GM12878 (cell line): ENCODE measurements at regions not wholly inside any gene's neighbourhood (a gene's known extent, or its start where the extent isn't known, plus 50 kb on each side); places are given as distances from the start of the nearest gene placed in this dataset.

Experiments used
- ATAC-seq: fragments of 200-7000 bp; cut with Tn5 transposase; 3 replicates; pipeline ENCODE4 v1.9.1; 2020; ENCODE audit warnings: mild to moderate bottlenecking, moderate library complexity
- BruUV-seq: library from RNA; stranded (reverse); fragments of 400-500 nt; replicated peaks from 2 replicates; lab custom pipeline; 2021; lab: Mats Ljungman, UMichigan
- CTCF ChIA-PET: fragments of 300-600 bp; sonication (Branson Sonifier 250); formaldehyde crosslinking; extraction: SDS; loops from one replicate; lab custom pipeline; 2021; ENCODE audit warnings: inconsistent platforms; lab: Yijun Ruan, JAX
- POLR2A ChIA-PET: fragments of 350-600 bp; formaldehyde crosslinking; extraction: SDS; loops from one replicate; lab custom pipeline; 2021; ENCODE audit warnings: inconsistent platforms; lab: Charles Lee
- RAD21 ChIA-PET: fragments of 300-600 bp; sonication (Branson Sonifier 250); formaldehyde crosslinking; loops from one replicate; lab custom pipeline; 2023; ENCODE audit warnings: antibody characterized with exemption; ENCODE audit not compliant: unreplicated experiment; lab: Charles Lee
- SMC1A ChIA-PET: fragments of 300-600 bp; sonication (Branson Sonifier 250); formaldehyde crosslinking; loops from one replicate; lab custom pipeline; 2023; ENCODE audit not compliant: unreplicated experiment, uncharacterized antibody; lab: Charles Lee
- DNase-seq: peaks from one replicate; pipeline ENCODE4 v3.0.0-alpha.2; 2011; ENCODE audit warnings: low read depth, low spot score
- FAIRE-seq: peaks from 3 replicates; lab custom pipeline; 2011; peaks lifted over from hg19 to GRCh38; lab: Jason Lieb, UNC
- H2AFZ ChIP-seq: 2 replicates; pipeline ENCODE4 v1.6.0; 2011; ENCODE audit warnings: low read depth, low read length, control low read depth; ENCODE audit not compliant: control insufficient read depth
- H3K27ac ChIP-seq: 2 replicates; pipeline ENCODE4 v1.5.1; 2011; ENCODE audit warnings: control low read depth; ENCODE audit not compliant: control insufficient read depth, insufficient read depth
- H3K27me3 ChIP-seq, 2 experiments: replicated peaks in 1 of 2; 2 replicates each; pipeline versions ENCODE4 v1.6.0 to v1.6.1; 2011; ENCODE audit warnings: low read length in 1 of 2; ENCODE audit not compliant: control insufficient read depth in 2 of 2, insufficient read depth in 2 of 2
- H3K36me3 ChIP-seq, 2 experiments: 2 replicates each; pipeline ENCODE4 v1.5.1; 2011; ENCODE audit warnings: low read length in 1 of 2; ENCODE audit not compliant: control insufficient read depth in 2 of 2, insufficient read depth in 2 of 2
- H3K4me1 ChIP-seq: 2 replicates; pipeline ENCODE4 v1.6.1; 2011; ENCODE audit warnings: mild to moderate bottlenecking, low read length, moderate library complexity, mixed read lengths; ENCODE audit not compliant: control insufficient read depth, insufficient read depth
- H3K4me2 ChIP-seq: 2 replicates; pipeline ENCODE4 v1.6.0; 2011; ENCODE audit warnings: control low read depth; ENCODE audit not compliant: control insufficient read depth, insufficient read depth
- H3K4me3 ChIP-seq: fragments of 200-600 bp; sonication (generic); 2 replicates; pipeline ENCODE4 v1.5.1; 2016
- H3K79me2 ChIP-seq: 2 replicates; pipeline ENCODE4 v1.6.0; 2011; ENCODE audit warnings: low read length; ENCODE audit not compliant: control insufficient read depth, insufficient read depth
- H3K9ac ChIP-seq: 2 replicates; pipeline ENCODE4 v1.8.0; 2011; ENCODE audit warnings: low read length, control low read depth, mixed read lengths; ENCODE audit not compliant: control insufficient read depth, insufficient read depth
- H3K9me3 ChIP-seq: replicated peaks from 3 replicates; pipeline ENCODE4 v1.5.1; 2011; ENCODE audit warnings: mild to moderate bottlenecking, low read length; ENCODE audit not compliant: control insufficient read depth, insufficient read depth
- H4K20me1 ChIP-seq: 2 replicates; pipeline ENCODE4 v1.6.0; 2011; ENCODE audit not compliant: control insufficient read depth, insufficient read depth
- CBFB ChIP-seq: IDR thresholded peaks from 2 replicates; pipeline ENCODE4 v1.6.1; 2016; ENCODE audit warnings: antibody characterized with exemption, low read depth
- DPF2 ChIP-seq: fragments of 450-650 bp; IDR thresholded peaks from 2 replicates; pipeline ENCODE4 v1.6.1; 2017; ENCODE audit warnings: mild to moderate bottlenecking
- E2F8 ChIP-seq: fragments of 450-650 bp; IDR thresholded peaks from 2 replicates; pipeline ENCODE4 v1.6.1; 2018; ENCODE audit warnings: mild to moderate bottlenecking, low read depth, moderate library complexity; ENCODE audit not compliant: partially characterized antibody
- EED ChIP-seq: sonication (generic); IDR thresholded peaks from 2 replicates; pipeline ENCODE4 v1.6.1; 2016; ENCODE audit warnings: antibody characterized with exemption, low read depth
- EGR1 ChIP-seq, 2 experiments: IDR thresholded peaks; 1 replicate in 1 of 2; 2 replicates in 1 of 2; pipeline ENCODE4 v1.6.1; 2011 to 2012; ENCODE audit warnings: low read depth in 2 of 2, low read length in 2 of 2, borderline replicate concordance in 1 of 2, mild to moderate bottlenecking in 1 of 2, moderate library complexity in 1 of 2
- FOS ChIP-seq: IDR thresholded peaks from 3 replicates; pipeline ENCODE4 v1.6.1; 2011; ENCODE audit warnings: borderline replicate concordance; ENCODE audit not compliant: insufficient read length; ENCODE audit errors: extremely low read depth
- NFXL1 ChIP-seq: fragments of 450-650 bp; IDR thresholded peaks from 2 replicates; pipeline ENCODE4 v1.6.1; 2017; ENCODE audit warnings: antibody characterized with exemption, mild to moderate bottlenecking, borderline replicate concordance
- RCOR1 ChIP-seq: conservative IDR thresholded peaks from 2 replicates; pipeline ENCODE4 v1.6.1; 2012; ENCODE audit warnings: low read depth, low read length, improper control_type of control experiment
- RFX5 ChIP-seq: IDR thresholded peaks from 2 replicates; pipeline ENCODE4 v1.6.1; 2011; ENCODE audit warnings: low read depth, low read length, improper control_type of control experiment
- SKIL ChIP-seq: fragments of 450-650 bp; IDR thresholded peaks from 2 replicates; pipeline ENCODE4 v1.6.1; 2017; ENCODE audit warnings: mild to moderate bottlenecking, low read depth, inconsistent platforms; ENCODE audit not compliant: poor library complexity, severe bottlenecking
- ZBTB4 ChIP-seq: fragments of 450-650 bp; formaldehyde crosslinking; IDR thresholded peaks from 2 replicates; pipeline ENCODE4 v1.4.0; 2022; ENCODE audit warnings: mild to moderate bottlenecking, moderate library complexity
- WGBS: methylation state at CpG from one replicate; pipeline ENCODE4 v1.1.6; 2016; ENCODE audit warnings: low lambda C conversion rate; ENCODE audit not compliant: insufficient replicate concordance, insufficient coverage; ENCODE audit errors: missing lambda C conversion rate; 5-methylcytosine and 5-hydroxymethylcytosine counted together
- in situ Hi-C: fragments of 300-500 bp; cut with MboI; formaldehyde crosslinking; loops from 9 replicates; pipeline ENCODE4 v1.14.3; 2018; ENCODE audit warnings: mixed read lengths
- intact Hi-C: fragments of 100-400 bp; cut with micrococcal nuclease; formaldehyde crosslinking; loops from one replicate; pipeline ENCODE4 v1.14.2; 2022; ENCODE audit not compliant: unreplicated experiment

- RAD21 ChIA-PET: no interaction called here
- CTCF ChIA-PET: no interaction called here
- BruUV-seq: no TSS peak
- Histone ChIP-seq H3K27me3 (no peaks in the 10 kb centered on the region), H2AFZ (no peak overlapping the region), H3K36me3 (no peaks in the 10 kb centered on the region), H3K79me2 (no peaks in the 10 kb centered on the region), H4K20me1 (no peaks in the 10 kb centered on the region), H3K4me3 (no peak overlapping the region), H3K9ac (no peak overlapping the region), H3K4me2 (no peak overlapping the region), H3K27ac (no peak overlapping the region), H3K9me3 (no peaks in the 10 kb centered on the region), H3K4me1 (no peaks in the 10 kb centered on the region)
- WGBS: under 1% methylated on average over 4 of the region's 4 CpGs
- POLR2A ChIA-PET: no interaction called here
- FAIRE-seq (no peak), DNase-seq (no peak), ATAC-seq (no peak)
- TF ChIP-seq NFXL1: no peak
- no peak for TF ChIP-seq FOS
- TF ChIP-seq DPF2: no peak
- no peak for TF ChIP-seq CBFB
- TF ChIP-seq EED: no peak
- no peak for TF ChIP-seq RFX5
- no peak for TF ChIP-seq EGR1 (IDR thresholded peaks at IDR 0.05; ENCODE audit: borderline replicate concordance in 1 of 2, low read depth in 2 of 2, low read length in 2 of 2)
- no peak for TF ChIP-seq E2F8
- TF ChIP-seq ZBTB4 (CRISPR knock-in tag): no peak
- TF ChIP-seq SKIL: no peak
- TF ChIP-seq RCOR1: no peak
- in situ Hi-C loops: no loop called here
- intact Hi-C loops: no loop called here
- SMC1A ChIA-PET: interaction anchor here (1.3 kb wide), 1 partner anchor 12 kb away, joined by 3 read pairs; no protein-coding TSS in a partner anchor
Measured at GRCh38 chr2:220419647-220420046, 792.2 kb downstream of the SLC4A3 start.
